Kidney (tissue), 13 donors: ENCODE measurements at regions not wholly inside any gene's neighbourhood (a gene's known extent, or its start where the extent isn't known, plus 50 kb on each side); places are given as distances from the start of the nearest gene placed in this dataset.

Experiments used
- DNase-seq, 5 donors: peaks; one replicate each; pipeline ENCODE4 v3.0.0-alpha.2; 2013 to 2020
- FAIRE-seq: peaks from 2 replicates; lab custom pipeline; 2012; peaks lifted over from hg19 to GRCh38; lab: Jason Lieb, UNC
- H3K27ac ChIP-seq, 2 donors: one replicate each; pipeline ENCODE4 v1.7.0; 2013; ENCODE audit warnings: low read depth in 2 of 2, low read length in 2 of 2, inconsistent platforms in 1 of 2
- H3K27me3 ChIP-seq: one replicate; pipeline ENCODE4 v1.7.1; 2013; ENCODE audit warnings: low read length, inconsistent platforms; ENCODE audit not compliant: control insufficient read depth, insufficient read depth
- H3K36me3 ChIP-seq, 3 donors: one replicate each; pipeline versions ENCODE4 v1.7.0 to v1.7.1; 2013; ENCODE audit warnings: low read length in 3 of 3, control low read depth in 1 of 3, inconsistent platforms in 1 of 3; ENCODE audit not compliant: insufficient read depth in 3 of 3, control insufficient read depth in 2 of 3
- H3K4me1 ChIP-seq, 3 donors: one replicate each; pipeline versions ENCODE4 v1.7.0 to v1.7.1; 2013; ENCODE audit warnings: low read length in 3 of 3, inconsistent platforms in 1 of 3, low read depth in 1 of 3; ENCODE audit not compliant: control insufficient read depth in 2 of 3, insufficient read depth in 2 of 3
- H3K4me3 ChIP-seq, 3 donors: one replicate each; pipeline versions ENCODE4 v1.7.0 to v1.8.1; 2013; ENCODE audit warnings: low read length in 3 of 3, control low read depth in 1 of 3, inconsistent platforms in 1 of 3
- H3K9ac ChIP-seq, 3 donors: one replicate each; pipeline versions ENCODE4 v1.7.0 to v1.7.1; 2013; ENCODE audit warnings: low read length in 3 of 3, control low read depth in 1 of 3, inconsistent platforms in 1 of 3
- H3K9me3 ChIP-seq, 3 donors: one replicate each; pipeline versions ENCODE4 v1.7.0 to v1.7.1; 2013; ENCODE audit warnings: low read length in 3 of 3, control low read depth in 1 of 3, inconsistent platforms in 1 of 3; ENCODE audit not compliant: control insufficient read depth in 2 of 3, insufficient read depth in 1 of 3
- CTCF ChIP-seq: IDR thresholded peaks from 3 replicates; pipeline ENCODE4 v1.5.1; 2012; ENCODE audit warnings: mild to moderate bottlenecking, moderate library complexity, borderline replicate concordance; ENCODE audit not compliant: insufficient read depth; ENCODE audit errors: extremely low read depth
- intact Hi-C: fragments of 100-400 bp; cut with DNase I; formaldehyde crosslinking; loops from one replicate; pipeline ENCODE4 v1.11.1; 2022
- donor health status: control.
- donor health status: control.
- donor health status: control.
- donor health status: control.
- donor health status: control.
- donor health status: DM: yes; HTN: yes; CAD: no.
- donor health status: Normal renal cell carcinoma (clear cell type).

DNA sequence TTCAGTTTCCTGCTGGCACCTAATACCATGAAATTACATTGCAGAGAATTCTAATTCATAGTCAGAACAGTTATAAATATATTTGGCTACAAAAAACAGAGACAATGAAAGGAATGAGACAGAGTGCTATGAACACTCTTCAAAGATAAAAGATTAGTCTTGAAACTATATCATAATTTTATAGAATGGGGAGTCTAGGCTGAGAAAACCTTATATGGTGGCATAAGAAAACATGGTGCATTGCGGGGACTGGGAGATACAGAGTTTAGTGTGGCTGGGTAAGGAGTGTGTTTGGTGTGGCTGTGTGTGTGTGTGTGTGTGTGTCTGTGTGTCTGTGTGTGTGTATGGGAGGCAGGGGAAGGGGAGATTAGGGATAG lies 64.5 kb upstream of the CTLA4 start:
- FAIRE-seq (no peak), DNase-seq (no peak)
- no peaks in the 10 kb centered on the region for H3K27me3 ChIP-seq
- TF ChIP-seq CTCF, result no peak
- intact Hi-C loops, result no loop called here
- H3K27ac ChIP-seq, result no peak overlapping the region
- H3K4me3 ChIP-seq, result no peak overlapping the region
- peaks cover 0 to 4% (median 0%) of the 10 kb centered on the region in 3 donors for H3K9me3 ChIP-seq
- H3K9ac ChIP-seq, result no peak overlapping the region
- H3K4me1 ChIP-seq, result no peaks in the 10 kb centered on the region
- no peaks in the 10 kb centered on the region for H3K36me3 ChIP-seq

- no peaks in the 10 kb centered on the region for H3K36me3 ChIP-seq
- H3K4me1 ChIP-seq, result no peaks in the 10 kb centered on the region
- FAIRE-seq (no peak), DNase-seq (no peak)
- no peak for TF ChIP-seq CTCF
- intact Hi-C loops, result no loop called here
- no peak overlapping the region for H3K4me3 ChIP-seq
- H3K27me3 ChIP-seq, result no peaks in the 10 kb centered on the region
- H3K9me3 ChIP-seq, result peaks cover 0 to 4% (median 0%) of the 10 kb centered on the region in 3 donors
- no peak overlapping the region for H3K9ac ChIP-seq
- no peak overlapping the region for H3K27ac ChIP-seq
These were observed 63.5 kb upstream of the CTLA4 start for GRCh38 chr2:203804070-203804469.

DNA sequence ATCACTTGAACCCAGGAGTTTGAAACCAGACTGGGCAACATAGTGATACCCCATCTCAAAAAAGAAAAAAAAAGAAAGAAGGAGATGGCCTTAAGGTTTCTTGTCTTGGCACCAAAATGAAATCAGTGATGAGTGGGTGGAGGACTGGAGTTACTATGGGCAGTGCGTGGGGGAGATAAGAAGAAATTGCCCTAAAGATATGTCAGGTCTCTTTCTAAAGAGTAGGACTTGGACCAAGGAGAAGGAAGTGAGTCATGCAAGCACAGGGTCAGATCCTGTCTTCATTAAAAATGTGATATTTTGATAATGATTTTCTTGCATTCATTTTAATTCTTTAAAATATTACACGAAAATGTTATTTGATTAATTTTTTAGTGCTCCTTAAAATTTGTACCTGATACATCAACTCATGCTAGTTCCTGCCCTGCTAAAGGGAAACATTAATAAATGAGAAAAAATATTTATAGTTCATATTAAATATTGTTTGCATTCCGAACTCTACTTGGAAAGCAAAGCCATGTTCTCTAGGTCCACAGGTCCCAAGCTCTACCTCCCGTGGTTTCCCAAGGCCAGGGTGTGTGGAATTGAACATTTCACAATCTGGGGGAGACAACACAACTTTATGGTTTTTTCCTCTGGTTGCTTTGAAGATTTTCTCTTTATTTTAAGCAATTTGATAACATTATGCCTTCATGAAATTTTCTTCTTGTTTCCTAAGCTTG lies 62.6 kb upstream of the CTLA4 start:
- Histone ChIP-seq H3K4me3 (no peak overlapping the region), H3K9me3 (peaks cover 0 to 4% (median 0%) of the 10 kb centered on the region in 3 donors), H3K4me1 (no peaks in the 10 kb centered on the region), H3K27ac (no peak overlapping the region), H3K27me3 (no peaks in the 10 kb centered on the region), H3K9ac (no peak overlapping the region), H3K36me3 (no peaks in the 10 kb centered on the region)
- TF ChIP-seq CTCF, result no peak
- intact Hi-C loops, result no loop called here
- FAIRE-seq (no peak), DNase-seq (no peak)

DNA sequence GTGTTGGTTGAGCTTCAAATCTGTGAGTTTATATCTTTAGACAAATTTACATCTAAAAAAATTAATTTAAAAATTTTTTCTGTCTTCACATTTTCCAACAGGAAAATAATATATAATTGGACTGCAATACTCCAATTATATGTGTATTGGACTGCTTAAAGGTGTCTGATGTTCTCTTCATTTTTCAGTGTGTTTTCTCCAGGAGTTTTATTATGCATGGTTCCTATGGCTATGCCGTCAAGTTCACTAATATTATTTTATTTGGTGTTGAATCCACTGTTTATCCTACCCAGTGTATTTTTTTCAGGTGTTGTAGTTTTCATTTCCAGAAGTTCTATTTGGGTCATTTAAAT lies 62.1 kb upstream of the CTLA4 start:
- Histone ChIP-seq H3K9ac (no peak overlapping the region), H3K27me3 (no peaks in the 10 kb centered on the region), H3K36me3 (no peaks in the 10 kb centered on the region), H3K9me3 (peaks cover 0 to 4% (median 0%) of the 10 kb centered on the region in 3 donors), H3K4me3 (no peak overlapping the region), H3K27ac (no peak overlapping the region), H3K4me1 (no peaks in the 10 kb centered on the region)
- no peak for FAIRE-seq
- intact Hi-C loops, result no loop called here
- DNase-seq, result no peak
- TF ChIP-seq CTCF, result no peak
